ENCODE measurements at regions not wholly inside any gene's neighbourhood (a gene's known extent, or its start where the extent isn't known, plus 50 kb on each side); places are given as distances from the start of the nearest gene placed in this dataset.
"Not testable (repeated sequence)": the region's sequence is repeated elsewhere in the genome, so short reads cannot be mapped to it uniquely, and the experiment has no call there.

DNA sequence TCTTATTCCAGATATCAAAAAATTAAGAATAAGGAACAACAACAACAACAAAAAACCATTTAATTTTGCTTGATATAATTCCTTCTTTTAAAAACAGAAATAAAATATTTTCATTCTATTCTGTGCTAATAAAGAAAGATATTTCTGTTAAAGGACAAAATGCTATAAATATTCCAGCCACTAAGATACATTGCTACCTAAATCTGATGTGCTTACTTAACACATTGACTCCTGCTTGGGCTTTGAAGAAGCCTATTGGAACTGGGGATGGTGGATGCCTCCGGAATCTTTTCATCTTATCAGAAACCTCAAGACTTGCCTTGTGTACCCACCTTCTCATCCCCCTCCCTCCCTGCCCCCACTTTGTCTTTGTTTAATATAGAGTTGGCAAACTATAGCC, 320.2 kb downstream of the MEX3B start:
- Histone ChIP-seq H3K9me3 (ENCODE audit: control insufficient read depth, low read length) (no peaks in the 10 kb centered on the region), H3K4me3 (ENCODE audit: low read length in 2 of 2) (no peak overlapping the region), H3K4me1 (ENCODE audit: control insufficient read depth in 1 of 2, insufficient read depth in 2 of 2, low read length in 2 of 2) (no peaks in the 10 kb centered on the region), H3K27me3 (ENCODE audit: control insufficient read depth in 1 of 2, insufficient read depth in 2 of 2, low read length in 1 of 2) (no peaks in the 10 kb centered on the region), H3K27ac (ENCODE audit: low read depth in 1 of 2, low read length in 2 of 2) (no peak overlapping the region), H3K36me3 (ENCODE audit: control insufficient read depth in 1 of 2, insufficient read depth in 2 of 2, low read length in 1 of 2) (no peaks in the 10 kb centered on the region)
- 35 to 37% methylated on average over 1 of the region's 1 CpG for WGBS, 2 donors
- ATAC-seq (ENCODE audit: low FRiP score) (no peak), DNase-seq (no peak)
- intact Hi-C loops (cut with DNase I) = no loop called here

DNA sequence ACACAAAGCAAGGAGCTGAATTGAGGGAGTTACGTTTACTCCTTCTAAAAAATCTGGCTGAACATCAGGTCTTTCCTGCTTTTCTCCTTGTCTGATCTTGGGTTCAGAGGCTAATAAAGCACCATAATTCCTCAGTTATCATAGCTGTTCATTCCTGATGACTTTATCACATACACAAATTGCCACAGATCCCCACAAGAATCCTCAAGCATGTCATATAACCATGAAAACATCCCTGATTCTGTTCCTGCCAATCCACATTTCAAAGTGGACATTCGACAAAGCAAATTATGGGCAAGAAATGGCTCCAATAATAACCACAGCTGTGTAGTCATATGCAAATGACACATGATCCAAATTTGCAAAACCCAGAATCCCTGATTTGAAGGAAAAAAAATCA, 321.3 kb downstream of the MEX3B start:
- Histone ChIP-seq H3K27me3 (ENCODE audit: control insufficient read depth in 1 of 2, insufficient read depth in 2 of 2, low read length in 1 of 2) (no peaks in the 10 kb centered on the region), H3K4me1 (ENCODE audit: control insufficient read depth in 1 of 2, insufficient read depth in 2 of 2, low read length in 2 of 2) (no peaks in the 10 kb centered on the region), H3K27ac (ENCODE audit: low read depth in 1 of 2, low read length in 2 of 2) (no peak overlapping the region), H3K9me3 (ENCODE audit: control insufficient read depth, low read length) (no peaks in the 10 kb centered on the region), H3K36me3 (ENCODE audit: control insufficient read depth in 1 of 2, insufficient read depth in 2 of 2, low read length in 1 of 2) (no peaks in the 10 kb centered on the region), H3K4me3 (ENCODE audit: low read length in 2 of 2) (no peak overlapping the region)
- DNase-seq (no peak), ATAC-seq (ENCODE audit: low FRiP score) (no peak)
- 36 to 38% methylated on average over 2 of the region's 2 CpGs for WGBS, 2 donors
- intact Hi-C loops (cut with DNase I) = no loop called here

DNA sequence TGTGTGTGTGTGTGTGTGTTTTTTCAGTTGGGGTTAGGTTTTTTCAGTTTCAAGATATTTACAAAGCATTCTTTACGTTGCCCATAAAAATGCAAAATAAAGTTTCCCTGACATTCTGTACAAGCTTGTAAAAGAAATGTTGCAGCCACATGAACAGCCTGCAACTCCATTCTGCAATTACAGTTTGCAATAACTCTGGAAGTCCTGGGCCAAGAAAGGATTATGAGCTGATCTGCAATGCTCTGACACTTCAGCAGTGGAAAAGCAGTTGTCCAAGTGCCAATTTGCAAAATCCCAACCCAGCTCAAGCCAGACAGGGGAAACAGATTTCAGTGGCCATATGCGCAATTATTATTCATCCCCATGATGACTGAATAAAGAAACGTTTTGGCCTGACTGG, 322.1 kb downstream of the MEX3B start:
- no peak for DNase-seq
- ATAC-seq (ENCODE audit: low FRiP score) = no peak
- Histone ChIP-seq H3K36me3 (ENCODE audit: control insufficient read depth in 1 of 2, insufficient read depth in 2 of 2, low read length in 1 of 2) (no peaks in the 10 kb centered on the region), H3K4me1 (ENCODE audit: control insufficient read depth in 1 of 2, insufficient read depth in 2 of 2, low read length in 2 of 2) (no peaks in the 10 kb centered on the region), H3K9me3 (ENCODE audit: control insufficient read depth, low read length) (no peaks in the 10 kb centered on the region), H3K4me3 (ENCODE audit: low read length in 2 of 2) (no peak overlapping the region), H3K27ac (ENCODE audit: low read depth in 1 of 2, low read length in 2 of 2) (no peak overlapping the region), H3K27me3 (ENCODE audit: control insufficient read depth in 1 of 2, insufficient read depth in 2 of 2, low read length in 1 of 2) (no peaks in the 10 kb centered on the region)
- intact Hi-C loops (cut with DNase I) = no loop called here
- 54 to 57% methylated on average over 3 of the region's 3 CpGs for whole genome bisulfite sequencing, 2 donors

DNA sequence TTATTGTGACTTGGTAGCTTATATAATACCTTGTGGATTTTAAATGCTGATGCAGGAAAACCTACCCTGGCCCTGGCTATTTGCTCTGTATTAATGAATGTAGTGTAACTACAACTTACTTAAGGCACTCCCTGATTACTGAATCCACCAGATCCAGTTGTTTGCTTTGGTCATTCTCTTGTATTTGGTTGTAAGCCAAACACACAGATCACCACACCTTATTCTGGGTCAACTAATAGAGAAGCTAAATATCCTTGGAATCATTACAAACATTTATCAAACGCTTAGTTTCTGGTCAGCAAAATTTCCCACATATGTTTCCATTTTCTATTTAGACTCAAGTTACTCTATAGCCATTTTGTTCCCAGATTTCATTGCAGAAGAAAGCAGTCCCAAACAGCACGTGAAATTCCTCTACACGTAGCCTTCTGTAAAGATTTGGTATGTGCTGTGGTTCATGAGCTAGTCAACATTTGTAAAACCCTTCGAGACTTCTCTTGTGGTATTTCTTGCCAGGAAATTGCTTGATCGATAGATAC, 322.6 kb downstream of the MEX3B start:
- WGBS, 2 donors = 65 to 71% methylated on average over 5 of the region's 5 CpGs
- intact Hi-C loops (cut with DNase I) = no loop called here
- Histone ChIP-seq H3K4me3 (ENCODE audit: low read length in 2 of 2) (no peak overlapping the region), H3K36me3 (ENCODE audit: control insufficient read depth in 1 of 2, insufficient read depth in 2 of 2, low read length in 1 of 2) (no peaks in the 10 kb centered on the region), H3K4me1 (ENCODE audit: control insufficient read depth in 1 of 2, insufficient read depth in 2 of 2, low read length in 2 of 2) (no peaks in the 10 kb centered on the region), H3K9me3 (ENCODE audit: control insufficient read depth, low read length) (no peaks in the 10 kb centered on the region), H3K27me3 (ENCODE audit: control insufficient read depth in 1 of 2, insufficient read depth in 2 of 2, low read length in 1 of 2) (no peaks in the 10 kb centered on the region), H3K27ac (ENCODE audit: low read depth in 1 of 2, low read length in 2 of 2) (no peak overlapping the region)
- ATAC-seq (ENCODE audit: low FRiP score) = no peak
- DNase-seq = no peak

DNA sequence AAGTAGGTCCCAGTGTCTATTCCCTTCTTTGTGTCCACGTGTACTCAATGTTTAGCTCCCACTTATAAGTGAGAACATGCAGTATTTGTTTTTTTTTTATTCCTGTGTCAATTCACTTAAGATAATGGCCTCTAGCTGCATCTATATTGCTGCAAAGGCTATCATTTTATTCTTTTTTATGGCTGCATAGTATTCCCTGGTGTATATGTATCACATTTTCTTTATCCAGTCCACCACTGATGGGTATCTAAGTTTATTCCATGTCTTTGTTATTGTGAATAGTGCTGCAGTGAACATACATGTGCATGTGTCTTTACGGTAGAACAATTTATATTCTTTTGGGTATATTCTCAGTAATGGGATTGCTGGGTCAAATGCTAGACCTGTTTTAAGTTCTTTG, 329.4 kb downstream of the MEX3B start:
- 96% methylated on average over 2 of the region's 2 CpGs for WGBS, 2 donors
- H3K36me3 ChIP-seq (ENCODE audit: control insufficient read depth in 1 of 2, insufficient read depth in 2 of 2, low read length in 1 of 2); ATAC-seq (ENCODE audit: low FRiP score): not testable (repeated sequence)

DNA sequence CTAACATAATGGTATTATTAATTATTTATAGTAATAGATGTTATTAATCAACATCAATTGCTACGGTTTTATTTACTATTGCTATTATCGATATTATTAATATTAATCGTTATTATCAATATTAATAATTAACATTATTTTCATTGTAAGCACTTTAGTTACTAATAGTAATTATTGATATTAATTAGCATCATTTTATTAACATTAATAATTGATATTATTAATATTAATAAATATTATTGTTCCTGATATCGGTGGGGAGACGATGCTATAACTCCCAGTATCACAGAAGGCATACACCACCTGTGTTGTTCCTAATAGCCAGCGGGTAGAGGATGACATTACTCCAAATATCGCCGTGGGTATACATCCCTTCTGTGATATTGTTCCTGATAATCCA, 335.5 kb downstream of the MEX3B start:
- no peaks in the 10 kb centered on the region for H3K36me3 ChIP-seq (ENCODE audit: control insufficient read depth in 1 of 2, insufficient read depth in 2 of 2, low read length in 1 of 2)
- H3K4me3 ChIP-seq (ENCODE audit: low read length in 2 of 2) = no peak overlapping the region
- no peak overlapping the region for H3K27ac ChIP-seq (ENCODE audit: low read depth in 1 of 2, low read length in 2 of 2)
- intact Hi-C loops (cut with DNase I) = no loop called here
- no peaks in the 10 kb centered on the region for H3K4me1 ChIP-seq (ENCODE audit: control insufficient read depth in 1 of 2, insufficient read depth in 2 of 2, low read length in 2 of 2)
- DNase-seq (no peak), ATAC-seq (ENCODE audit: low FRiP score) (no peak)
- 96 to 97% methylated on average over 8 of the region's 8 CpGs for WGBS, 2 donors
- no peaks in the 10 kb centered on the region for H3K27me3 ChIP-seq (ENCODE audit: control insufficient read depth in 1 of 2, insufficient read depth in 2 of 2, low read length in 1 of 2)
- no peaks in the 10 kb centered on the region for H3K9me3 ChIP-seq (ENCODE audit: control insufficient read depth, low read length)

More for the DNA sequence above, 329.4 kb downstream of the MEX3B start:
- H3K4me3 ChIP-seq (ENCODE audit: low read length in 2 of 2); H3K27ac ChIP-seq (ENCODE audit: low read depth in 1 of 2, low read length in 2 of 2); H3K4me1 ChIP-seq (ENCODE audit: control insufficient read depth in 1 of 2, insufficient read depth in 2 of 2, low read length in 2 of 2); H3K27me3 ChIP-seq (ENCODE audit: control insufficient read depth in 1 of 2, insufficient read depth in 2 of 2, low read length in 1 of 2); H3K9me3 ChIP-seq (ENCODE audit: control insufficient read depth, low read length); DNase-seq; intact Hi-C loops (cut with DNase I): not testable (repeated sequence)

DNA sequence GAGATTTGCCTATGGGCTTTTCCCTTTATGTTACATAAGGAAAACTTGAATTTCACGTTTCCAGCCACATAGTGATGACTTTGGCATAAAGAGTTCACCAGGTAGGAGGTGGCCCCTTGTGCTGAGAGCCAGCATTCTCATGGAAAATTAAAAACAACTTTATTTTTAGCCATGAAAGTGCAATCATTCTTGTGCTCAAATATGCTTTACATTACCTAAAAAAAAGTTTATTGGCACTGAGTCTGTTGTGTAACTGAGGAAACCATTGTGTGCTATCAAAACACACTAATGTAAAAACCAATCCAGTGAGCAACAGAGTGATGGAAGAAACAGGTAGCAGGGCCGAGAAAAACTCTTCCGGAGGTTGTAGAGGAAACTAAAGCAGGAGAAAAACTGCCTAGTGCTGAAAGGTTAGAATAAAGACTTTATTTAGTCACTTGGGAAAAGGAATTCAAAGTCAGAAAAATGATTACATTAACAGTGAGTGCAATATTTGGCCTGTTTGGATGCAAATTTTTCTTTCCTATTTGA, 332.9 kb upstream of the TMC3 start:
- H3K27ac ChIP-seq (ENCODE audit: low read depth in 1 of 2, low read length in 2 of 2); H3K27me3 ChIP-seq (ENCODE audit: control insufficient read depth in 1 of 2, insufficient read depth in 2 of 2, low read length in 1 of 2); DNase-seq; H3K4me3 ChIP-seq (ENCODE audit: low read length in 2 of 2); intact Hi-C loops (cut with DNase I); H3K4me1 ChIP-seq (ENCODE audit: control insufficient read depth in 1 of 2, insufficient read depth in 2 of 2, low read length in 2 of 2); ATAC-seq (ENCODE audit: low FRiP score); H3K9me3 ChIP-seq (ENCODE audit: control insufficient read depth, low read length); H3K36me3 ChIP-seq (ENCODE audit: control insufficient read depth in 1 of 2, insufficient read depth in 2 of 2, low read length in 1 of 2): not testable (repeated sequence)
- WGBS, 2 donors = 33 to 34% methylated on average over 3 of the region's 3 CpGs

DNA sequence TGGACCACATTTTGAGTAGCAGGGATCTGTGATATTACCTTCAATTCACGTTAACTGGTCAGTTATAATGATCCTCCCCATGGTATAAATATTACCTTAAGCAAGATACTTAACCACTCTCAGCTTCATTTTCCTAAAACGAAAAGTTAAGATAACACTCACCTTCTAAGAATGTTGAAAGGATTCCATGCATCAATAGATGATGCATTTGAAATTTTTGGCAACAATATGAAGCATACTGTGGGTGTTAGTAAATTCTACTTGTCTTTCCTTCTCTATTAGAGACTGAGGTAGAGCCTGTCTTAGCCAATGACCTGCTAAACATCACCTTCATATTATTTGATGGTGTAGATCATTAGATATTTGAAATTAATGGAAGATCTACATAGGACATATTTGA, 331.7 kb upstream of the TMC3 start:
- H3K4me1 ChIP-seq (ENCODE audit: control insufficient read depth in 1 of 2, insufficient read depth in 2 of 2, low read length in 2 of 2); ATAC-seq (ENCODE audit: low FRiP score); H3K9me3 ChIP-seq (ENCODE audit: control insufficient read depth, low read length); H3K36me3 ChIP-seq (ENCODE audit: control insufficient read depth in 1 of 2, insufficient read depth in 2 of 2, low read length in 1 of 2); H3K27ac ChIP-seq (ENCODE audit: low read depth in 1 of 2, low read length in 2 of 2); intact Hi-C loops (cut with DNase I); H3K4me3 ChIP-seq (ENCODE audit: low read length in 2 of 2); DNase-seq; H3K27me3 ChIP-seq (ENCODE audit: control insufficient read depth in 1 of 2, insufficient read depth in 2 of 2, low read length in 1 of 2): not testable (repeated sequence)
- 75 to 79% methylated on average over 2 of the region's 2 CpGs for WGBS, 2 donors

DNA sequence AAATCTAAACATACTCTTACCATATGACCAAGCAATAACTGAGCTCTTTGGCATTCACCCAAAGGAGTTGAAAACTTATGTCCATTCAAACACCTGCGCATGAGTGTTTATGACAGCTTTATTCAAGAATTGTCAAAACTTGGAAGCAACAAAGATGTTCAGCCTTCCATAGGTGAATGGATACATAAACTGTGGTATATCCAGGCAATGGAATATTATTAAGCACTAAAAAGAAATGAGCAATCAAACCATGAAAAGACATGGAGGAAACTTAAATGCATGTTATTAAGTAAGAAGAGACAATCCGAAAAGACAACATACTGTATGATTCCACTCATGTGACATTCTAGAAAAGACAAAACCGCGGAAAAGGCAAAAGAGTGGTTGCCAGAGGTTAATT, 312.0 kb upstream of the TMC3 start:
- intact Hi-C loops (cut with DNase I) = no loop called here
- H3K27me3 ChIP-seq (ENCODE audit: control insufficient read depth in 1 of 2, insufficient read depth in 2 of 2, low read length in 1 of 2) = no peaks in the 10 kb centered on the region
- no peaks in the 10 kb centered on the region for H3K4me1 ChIP-seq (ENCODE audit: control insufficient read depth in 1 of 2, insufficient read depth in 2 of 2, low read length in 2 of 2)
- H3K27ac ChIP-seq (ENCODE audit: low read depth in 1 of 2, low read length in 2 of 2) = no peak overlapping the region
- no peaks in the 10 kb centered on the region for H3K36me3 ChIP-seq (ENCODE audit: control insufficient read depth in 1 of 2, insufficient read depth in 2 of 2, low read length in 1 of 2)
- DNase-seq (no peak), ATAC-seq (ENCODE audit: low FRiP score) (no peak)
- peaks cover 2% of the 10 kb centered on the region for H3K9me3 ChIP-seq (ENCODE audit: control insufficient read depth, low read length)
- H3K4me3 ChIP-seq (ENCODE audit: low read length in 2 of 2) = no peak overlapping the region
- 85 to 100% methylated on average over 4 of the region's 4 CpGs for WGBS, 2 donors
